GM19395 (cell line): ENCODE measurements at regions not wholly inside any gene's neighbourhood (a gene's known extent, or its start where the extent isn't known, plus 50 kb on each side); places are given as distances from the start of the nearest gene placed in this dataset.
"Not testable (repeated sequence)": the region's sequence is repeated elsewhere in the genome, so short reads cannot be mapped to it uniquely, and the experiment has no call there.

ENCODE experiments used
- ATAC-seq: cut with Tn5 transposase; IDR thresholded peaks from one replicate; pipeline ENCODE4 v1.9.1; 2021; ENCODE audit warnings: mild to moderate bottlenecking, moderate library complexity; ENCODE audit not compliant: unreplicated experiment

DNA sequence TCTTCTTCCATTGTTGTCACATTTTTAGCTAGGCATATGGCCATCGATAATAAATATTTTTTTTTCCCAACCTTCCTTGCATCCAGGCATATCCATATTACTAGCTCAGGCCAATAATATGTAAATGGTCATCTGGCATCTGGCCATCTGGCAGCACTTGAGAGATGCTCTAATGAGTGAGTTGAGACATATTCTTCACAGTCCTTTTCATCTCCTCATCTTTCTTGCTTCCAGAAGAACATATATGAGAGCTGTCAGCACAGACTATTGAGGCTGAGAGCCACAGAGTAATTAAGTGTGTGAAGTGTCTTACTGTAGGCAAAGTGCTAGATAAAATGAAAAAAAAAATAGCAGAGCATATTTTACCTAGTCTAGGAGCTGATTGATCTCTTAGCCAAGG lies 628.4 kb upstream of the TMPRSS15 start:
- no peak for ATAC-seq

GRCh38 chr21:19034041-19034440 lies 630.5 kb upstream of the TMPRSS15 start:
- no peak for ATAC-seq

GRCh38 chr21:19034560-19034959 lies 631.0 kb upstream of the TMPRSS15 start:
- no peak for ATAC-seq

DNA sequence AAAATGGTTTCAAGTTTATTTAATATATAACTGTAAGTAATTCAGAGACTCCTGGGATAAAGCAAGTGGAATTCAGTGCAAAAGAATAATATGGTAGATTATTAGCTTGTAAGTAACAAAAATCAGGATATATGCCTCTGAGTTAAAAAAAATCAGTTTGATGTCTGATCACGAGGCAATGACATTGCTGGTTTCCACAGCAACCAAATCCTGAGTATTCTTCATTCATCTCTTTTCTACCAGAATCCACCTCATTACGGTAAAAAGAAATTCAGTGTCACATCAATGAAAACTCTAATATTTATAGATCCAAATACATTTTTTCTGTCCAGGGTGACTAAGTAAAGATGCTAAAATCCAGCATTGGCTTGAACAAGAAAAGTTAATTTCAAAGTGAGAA lies 642.3 kb upstream of the TMPRSS15 start:
- ATAC-seq, result no peak

DNA sequence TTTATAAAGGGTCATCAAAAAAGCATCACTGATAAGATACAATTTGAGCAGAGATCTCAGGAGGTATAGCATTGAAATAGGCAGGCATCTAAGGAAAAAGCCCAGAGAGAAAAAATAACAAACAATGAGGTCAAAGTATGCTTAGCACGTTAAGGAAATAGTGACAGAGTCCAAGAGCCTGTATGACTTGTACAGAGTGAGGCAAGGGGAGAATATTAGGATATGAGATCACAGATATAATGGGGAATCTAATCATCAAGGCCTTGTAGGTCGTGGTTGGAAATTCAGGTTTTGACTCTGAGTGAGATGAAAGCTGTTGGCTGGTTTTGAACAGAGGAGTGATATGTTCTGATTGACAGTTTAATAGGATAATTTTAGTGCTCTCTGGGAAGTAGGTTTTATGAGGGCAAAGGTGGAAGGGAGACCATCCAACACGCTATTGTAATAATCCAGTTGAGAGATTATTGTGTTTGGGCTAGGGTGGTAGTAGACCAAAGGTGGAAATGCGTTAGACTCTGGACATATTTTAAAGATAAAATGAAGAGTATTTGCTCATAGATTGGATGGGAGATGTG lies 644.6 kb upstream of the TMPRSS15 start:
- ATAC-seq, result no peak

- ATAC-seq, result no peak
These were observed 646.0 kb upstream of the TMPRSS15 start for GRCh38 chr21:19049567-19049966.

- no peak for ATAC-seq
These were observed 661.6 kb upstream of the TMPRSS15 start for GRCh38 chr21:19065164-19065563.

- no peak for ATAC-seq
These were observed 672.4 kb upstream of the TMPRSS15 start for GRCh38 chr21:19076031-19076430.

- ATAC-seq, result no peak
These were observed 706.1 kb upstream of the TMPRSS15 start for GRCh38 chr21:19109694-19110093.

- ATAC-seq, result not testable (repeated sequence)
These were observed 715.7 kb upstream of the TMPRSS15 start for GRCh38 chr21:19119259-19119658.

- no peak for ATAC-seq
These were observed 717.0 kb upstream of the TMPRSS15 start for GRCh38 chr21:19120591-19120990.

DNA sequence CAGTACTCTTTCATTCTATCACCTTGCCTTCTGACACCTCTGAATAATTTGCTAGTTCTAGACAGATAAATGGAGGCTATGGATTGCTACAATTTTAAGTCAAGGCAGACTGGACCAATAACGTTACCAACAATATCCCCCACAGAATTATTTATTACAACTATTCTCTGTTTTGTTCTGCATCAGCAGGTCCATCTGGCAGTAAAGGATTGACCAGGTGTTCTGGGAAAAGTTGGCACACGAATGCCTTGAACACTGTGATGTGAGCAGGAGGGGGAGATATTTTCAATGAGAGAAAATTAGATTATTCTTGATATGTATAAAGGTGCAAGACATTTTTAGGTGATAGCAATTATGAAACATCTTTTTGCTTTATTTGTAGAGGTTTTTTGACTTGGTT lies 718.8 kb upstream of the TMPRSS15 start:
- ATAC-seq, result no peak

- ATAC-seq, result no peak
These were observed 719.5 kb upstream of the TMPRSS15 start for GRCh38 chr21:19123053-19123452.

DNA sequence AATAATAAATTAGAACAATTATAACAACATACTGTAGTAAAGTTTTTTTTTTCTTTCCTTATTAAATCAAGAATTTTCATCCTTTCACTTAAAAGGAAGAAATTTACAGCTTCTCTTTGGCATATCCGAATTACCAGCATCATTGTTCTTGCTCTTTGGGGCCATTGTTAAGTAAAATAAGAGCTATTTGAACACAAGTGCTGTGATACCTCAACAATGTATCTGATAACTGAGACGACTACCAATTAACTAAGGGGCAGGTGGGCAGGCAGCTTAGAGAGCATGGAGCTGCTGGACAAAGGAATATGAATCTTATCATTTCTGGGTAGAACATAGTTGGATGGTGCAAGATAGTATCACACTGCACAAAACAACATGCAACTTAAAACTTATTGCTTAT lies 719.9 kb upstream of the TMPRSS15 start:
- no peak for ATAC-seq

DNA sequence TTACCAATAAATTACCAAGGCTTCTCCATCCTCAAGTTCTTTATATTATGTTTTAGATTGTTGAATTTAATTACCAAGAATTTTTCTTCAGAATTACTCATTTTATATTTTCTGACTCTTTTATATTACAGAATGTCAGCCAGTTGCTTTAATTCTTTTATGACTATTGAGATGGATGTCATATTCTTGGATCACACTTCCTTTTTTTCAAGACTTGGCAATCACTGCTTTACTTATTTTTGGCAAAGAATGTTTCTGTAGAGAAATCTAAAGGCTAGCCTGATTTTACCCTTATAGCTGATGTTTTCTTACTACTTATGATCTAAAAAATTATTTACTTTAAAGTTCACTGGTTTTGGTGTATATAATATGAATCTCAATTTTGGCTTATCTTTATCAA lies 721.1 kb upstream of the TMPRSS15 start:
- no peak for ATAC-seq

DNA sequence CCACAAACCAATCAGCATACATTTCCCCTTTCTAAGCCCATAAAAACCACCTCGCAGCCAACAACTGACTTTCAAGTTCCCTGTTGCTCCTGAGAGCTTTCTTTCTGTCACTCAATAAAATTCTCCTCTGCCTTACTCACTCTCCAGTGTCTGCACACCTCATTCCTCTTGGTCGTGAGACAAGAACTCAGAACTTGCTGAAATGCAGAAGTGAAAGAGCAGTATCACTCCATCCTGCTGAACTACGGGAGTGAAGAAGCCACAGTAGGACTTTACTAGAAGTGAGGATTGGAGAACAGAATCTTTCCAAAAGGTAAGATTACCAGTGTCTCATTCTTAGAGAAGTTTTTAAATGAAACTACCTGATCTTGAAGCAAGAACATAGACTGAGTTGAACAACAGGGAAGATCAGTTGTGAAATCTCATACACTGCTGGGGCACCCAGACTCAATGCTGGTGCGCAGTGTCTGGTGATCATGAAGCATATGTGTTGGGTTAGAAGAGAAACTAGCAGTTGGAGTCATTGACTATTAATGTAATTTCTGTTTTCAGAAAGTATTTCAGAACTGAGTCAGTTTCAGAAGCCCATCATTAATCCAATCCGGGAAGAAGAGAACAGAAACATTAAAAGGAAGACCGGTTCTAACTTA lies 726.9 kb upstream of the TMPRSS15 start:
- no peak for ATAC-seq

GRCh38 chr21:19141511-19141910 lies 737.9 kb upstream of the TMPRSS15 start:
- no peak for ATAC-seq

- ATAC-seq, result no peak
These were observed 742.2 kb upstream of the TMPRSS15 start for GRCh38 chr21:19145682-19146293.

DNA sequence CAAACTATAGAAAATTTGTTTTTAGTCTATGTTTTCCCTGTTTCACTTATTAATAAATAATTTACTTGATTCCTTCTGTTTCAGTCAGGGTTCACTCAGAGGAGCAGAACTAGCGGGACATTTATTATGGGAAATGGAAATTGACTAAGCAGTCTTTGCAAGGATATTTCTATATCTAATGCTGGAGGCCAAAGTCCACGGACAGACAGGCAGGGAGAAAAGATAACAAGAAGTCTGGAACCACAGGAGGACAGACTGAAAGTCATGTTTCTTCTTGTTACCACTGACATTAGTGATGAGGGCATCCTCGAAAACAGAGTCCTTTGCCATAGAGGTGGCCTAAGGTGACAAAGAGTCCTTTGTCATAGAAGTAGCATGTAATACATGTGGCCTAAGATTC lies 744.5 kb upstream of the TMPRSS15 start:
- ATAC-seq, result no peak

DNA sequence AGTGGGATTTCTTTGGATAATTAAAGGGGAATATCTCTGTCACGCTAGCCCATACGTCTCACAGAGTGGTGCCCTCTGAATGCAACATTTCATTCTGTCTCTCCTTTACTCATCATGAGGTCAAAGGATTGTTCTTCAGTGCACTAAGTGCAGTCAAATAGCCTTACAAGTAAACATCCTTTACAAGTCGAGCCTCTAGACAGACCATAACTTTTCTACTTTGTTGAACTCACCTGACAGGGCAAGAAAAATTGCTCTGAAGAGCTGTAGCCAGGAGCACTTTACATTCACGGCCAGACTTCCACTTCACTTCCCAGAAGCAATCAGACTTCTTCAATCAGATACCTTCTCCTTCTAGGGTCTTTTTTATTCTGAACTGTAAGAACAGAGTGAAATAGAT lies 768.0 kb upstream of the TMPRSS15 start:
- ATAC-seq, result no peak

DNA sequence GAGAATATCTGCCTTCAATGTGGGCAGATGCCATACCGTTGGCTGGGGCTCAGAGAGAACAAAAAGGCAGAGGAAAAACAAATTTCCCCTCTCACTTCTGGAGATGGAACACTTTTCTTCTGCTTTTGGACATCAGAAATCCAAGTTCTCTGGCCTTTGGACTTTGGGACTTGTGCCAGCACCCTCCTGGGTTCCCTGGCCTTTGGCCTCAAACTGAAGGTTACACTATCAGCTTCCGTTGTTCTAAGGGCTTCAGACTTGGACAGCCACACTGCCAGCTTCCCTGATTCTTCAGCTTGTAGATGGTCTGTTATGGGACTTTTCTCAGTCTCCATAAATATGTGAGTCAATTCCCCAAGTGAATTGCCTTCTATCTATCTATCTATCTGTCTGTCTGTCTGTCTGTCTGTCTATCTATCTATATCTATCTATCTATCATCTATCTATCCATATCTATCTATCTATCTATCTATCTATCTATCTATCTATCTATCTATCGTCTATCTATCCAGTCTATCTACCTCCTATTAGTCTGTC lies 778.1 kb upstream of the TMPRSS15 start:
- ATAC-seq, result no peak

DNA sequence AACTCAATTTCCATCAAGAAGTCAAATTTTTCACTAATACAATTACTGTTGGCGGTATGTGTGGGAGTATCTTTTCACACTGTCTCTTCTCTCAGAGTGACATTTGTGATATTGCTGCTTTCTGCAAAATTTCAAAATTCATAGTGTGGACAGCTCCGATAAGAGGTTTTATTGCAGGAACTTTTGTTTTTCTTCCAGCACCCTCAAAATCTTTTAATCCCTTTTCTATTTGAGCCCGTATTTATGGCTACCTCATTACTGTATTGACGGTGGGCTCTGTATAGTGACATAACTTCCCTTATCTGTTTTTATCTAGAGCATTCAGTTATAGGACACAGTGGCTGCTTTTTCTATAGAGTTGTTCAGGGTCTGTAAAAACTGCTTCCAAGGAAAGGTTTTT lies 794.4 kb upstream of the TMPRSS15 start:
- ATAC-seq, result no peak
